HFFc6 (cell line): ENCODE measurements at regions not wholly inside any gene's neighbourhood (a gene's known extent, or its start where the extent isn't known, plus 50 kb on each side); places are given as distances from the start of the nearest gene placed in this dataset.

Experiments
- DNase-seq: peaks from one replicate; pipeline ENCODE4 v3.0.0-alpha.2; 2018
- H3K27ac Mint-ChIP-seq: 2 replicates; pipeline ENCODE4 v1.8.0; 2020; ENCODE audit warnings: mild to moderate bottlenecking, mixed read lengths
- H3K27me3 Mint-ChIP-seq: 2 replicates; pipeline ENCODE4 v1.8.0; 2021; ENCODE audit warnings: mild to moderate bottlenecking, moderate library complexity, mixed read lengths; ENCODE audit not compliant: insufficient read depth
- H3K36me3 Mint-ChIP-seq: 2 replicates; pipeline ENCODE4 v1.8.0; 2021; ENCODE audit warnings: low read depth, mixed read lengths
- H3K4me1 Mint-ChIP-seq: 2 replicates; pipeline ENCODE4 v1.8.0; 2020; ENCODE audit warnings: low read depth, mixed read lengths
- H3K4me3 Mint-ChIP-seq: 2 replicates; pipeline ENCODE4 v1.8.0; 2020; ENCODE audit warnings: mild to moderate bottlenecking, moderate library complexity, mixed read lengths
- H3K9me3 Mint-ChIP-seq: 2 replicates; pipeline ENCODE4 v1.8.0; 2020; ENCODE audit warnings: mild to moderate bottlenecking, mixed read lengths
- TF ChIP-seq, protein P1 (sequence below): fragments of 200-600 bp; sonication (generic); IDR thresholded peaks from 2 replicates; pipeline ENCODE4 v1.5.0; 2021; ENCODE audit warnings: antibody characterized with exemption, mild to moderate bottlenecking

DNA sequence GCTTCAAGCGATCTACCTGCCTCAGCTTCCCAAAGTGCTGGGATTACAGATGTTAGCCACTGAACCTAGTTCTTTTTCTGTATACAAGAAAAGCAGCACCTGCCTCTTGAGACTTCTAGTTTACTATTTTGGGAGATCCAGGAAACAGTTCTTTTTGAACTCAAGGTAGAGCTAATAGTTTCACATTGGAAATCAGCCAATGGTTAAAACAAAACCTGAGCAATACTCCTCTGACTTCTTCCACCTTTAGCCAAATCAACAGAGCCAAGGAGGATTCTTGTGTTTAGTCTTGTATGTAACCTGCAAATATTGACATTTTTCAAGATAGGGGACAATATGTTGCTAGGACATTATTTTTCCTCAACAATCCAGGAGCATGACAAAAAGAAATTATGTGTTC, 349.4 kb downstream of the SH3GL2 start:
- Mint-ChIP-seq H3K9me3 (no peaks in the 10 kb centered on the region; the same call in 1 of the 2 replicates), H3K36me3 (no peaks in the 10 kb centered on the region), H3K4me1 (no peaks in the 10 kb centered on the region), H3K27ac (no peak overlapping the region), H3K4me3 (no peak overlapping the region), H3K27me3 (no peaks in the 10 kb centered on the region; the same call in 1 of the 2 replicates)
- no peak for DNase-seq
- TF ChIP-seq, protein P1, sequence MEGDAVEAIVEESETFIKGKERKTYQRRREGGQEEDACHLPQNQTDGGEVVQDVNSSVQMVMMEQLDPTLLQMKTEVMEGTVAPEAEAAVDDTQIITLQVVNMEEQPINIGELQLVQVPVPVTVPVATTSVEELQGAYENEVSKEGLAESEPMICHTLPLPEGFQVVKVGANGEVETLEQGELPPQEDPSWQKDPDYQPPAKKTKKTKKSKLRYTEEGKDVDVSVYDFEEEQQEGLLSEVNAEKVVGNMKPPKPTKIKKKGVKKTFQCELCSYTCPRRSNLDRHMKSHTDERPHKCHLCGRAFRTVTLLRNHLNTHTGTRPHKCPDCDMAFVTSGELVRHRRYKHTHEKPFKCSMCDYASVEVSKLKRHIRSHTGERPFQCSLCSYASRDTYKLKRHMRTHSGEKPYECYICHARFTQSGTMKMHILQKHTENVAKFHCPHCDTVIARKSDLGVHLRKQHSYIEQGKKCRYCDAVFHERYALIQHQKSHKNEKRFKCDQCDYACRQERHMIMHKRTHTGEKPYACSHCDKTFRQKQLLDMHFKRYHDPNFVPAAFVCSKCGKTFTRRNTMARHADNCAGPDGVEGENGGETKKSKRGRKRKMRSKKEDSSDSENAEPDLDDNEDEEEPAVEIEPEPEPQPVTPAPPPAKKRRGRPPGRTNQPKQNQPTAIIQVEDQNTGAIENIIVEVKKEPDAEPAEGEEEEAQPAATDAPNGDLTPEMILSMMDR: no peak

DNA sequence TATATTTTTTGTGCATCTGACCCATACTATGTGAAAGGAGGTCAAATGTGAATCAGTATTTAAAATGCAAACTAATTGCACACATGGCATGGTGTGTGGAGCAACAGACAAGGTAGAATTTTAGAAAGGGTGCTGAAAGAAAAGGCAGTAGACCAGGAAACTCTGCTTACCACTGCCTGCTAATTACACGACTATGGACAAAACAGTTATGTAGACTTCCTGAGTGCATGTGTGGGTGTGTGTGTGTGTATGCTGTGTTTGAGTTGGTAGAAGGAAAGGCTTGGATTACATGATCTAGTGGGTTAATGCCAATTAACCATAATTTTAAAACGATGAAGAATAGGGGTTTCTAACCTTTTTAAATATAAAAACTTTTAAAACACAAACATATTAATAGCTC, 349.9 kb downstream of the SH3GL2 start:
- Mint-ChIP-seq H3K4me1 (no peaks in the 10 kb centered on the region), H3K4me3 (no peak overlapping the region), H3K9me3 (no peaks in the 10 kb centered on the region; the same call in 1 of the 2 replicates), H3K27me3 (no peaks in the 10 kb centered on the region; the same call in 1 of the 2 replicates), H3K27ac (no peak overlapping the region), H3K36me3 (no peaks in the 10 kb centered on the region)
- no peak for DNase-seq
- TF ChIP-seq, protein P1: no peak

DNA sequence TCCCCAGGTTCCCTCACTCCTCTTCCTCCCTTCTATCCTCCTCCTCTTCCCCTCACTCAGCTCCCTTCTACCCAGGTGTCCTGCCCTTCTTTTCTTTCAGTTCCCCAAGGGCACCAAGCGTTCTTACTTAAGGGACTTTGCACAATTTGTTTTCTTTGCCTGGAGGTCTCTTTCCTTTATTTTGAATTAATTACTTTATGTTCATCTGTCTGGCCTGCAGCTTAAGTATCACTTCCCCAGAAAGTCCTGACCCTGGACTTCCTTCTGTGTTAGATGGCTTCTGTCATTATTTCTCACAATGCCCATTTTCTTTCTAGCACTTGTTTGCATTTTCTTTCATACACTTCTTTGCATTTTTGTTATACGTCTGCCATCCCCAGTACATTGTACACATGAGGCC, 350.6 kb downstream of the SH3GL2 start:
- H3K36me3 Mint-ChIP-seq: no peaks in the 10 kb centered on the region
- no peaks in the 10 kb centered on the region for H3K4me1 Mint-ChIP-seq
- no peaks in the 10 kb centered on the region; the same call in 1 of the 2 replicates for H3K27me3 Mint-ChIP-seq
- no peak overlapping the region for H3K4me3 Mint-ChIP-seq
- DNase-seq: no peak
- no peak overlapping the region for H3K27ac Mint-ChIP-seq
- TF ChIP-seq, protein P1: no peak
- H3K9me3 Mint-ChIP-seq: no peaks in the 10 kb centered on the region; the same call in 1 of the 2 replicates

DNA sequence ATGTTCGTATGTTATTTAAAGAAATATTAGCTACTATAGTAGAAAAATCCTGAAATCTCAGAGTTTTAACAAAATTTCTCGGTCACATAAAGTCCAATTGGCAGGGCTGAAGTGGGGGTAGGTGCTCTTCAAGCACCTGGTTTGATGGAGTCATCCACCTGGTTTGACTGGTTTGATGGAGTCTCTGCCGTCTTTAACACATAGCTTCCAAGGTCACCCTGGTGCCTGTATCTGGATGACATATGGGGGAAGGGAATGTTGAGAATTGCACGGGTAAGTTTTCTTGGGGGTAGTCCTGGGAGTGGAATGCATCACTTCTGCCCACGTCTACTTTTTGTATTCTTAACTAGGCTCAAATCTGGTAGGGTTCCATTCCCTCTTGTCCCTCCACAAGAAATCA, 351.2 kb downstream of the SH3GL2 start:
- Mint-ChIP-seq H3K27ac (no peak overlapping the region), H3K4me3 (no peak overlapping the region), H3K9me3 (no peaks in the 10 kb centered on the region; the same call in 1 of the 2 replicates), H3K27me3 (no peaks in the 10 kb centered on the region; the same call in 1 of the 2 replicates), H3K36me3 (no peaks in the 10 kb centered on the region), H3K4me1 (no peaks in the 10 kb centered on the region)
- no peak for DNase-seq
- TF ChIP-seq, protein P1: no peak

DNA sequence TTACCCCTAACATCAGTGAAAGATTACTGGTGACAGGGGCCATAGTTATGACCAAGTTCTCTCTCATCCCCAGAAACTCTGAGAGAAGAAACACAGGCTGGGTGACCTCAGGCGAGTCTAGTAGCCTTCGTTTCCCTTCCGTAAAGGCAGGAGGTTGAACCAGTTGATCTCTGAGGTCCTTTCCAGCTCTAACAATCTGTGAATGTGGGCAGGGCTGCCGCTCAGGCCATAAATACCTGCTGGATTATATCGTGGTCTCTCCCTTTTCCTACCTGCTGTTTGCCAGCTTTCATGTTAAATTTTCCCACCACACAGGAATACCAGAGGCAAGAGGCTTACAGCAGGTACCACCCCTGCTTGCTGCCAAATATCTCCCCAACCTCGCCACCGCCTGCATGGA, 357.5 kb downstream of the SH3GL2 start:
- Mint-ChIP-seq H3K4me1 (no peaks in the 10 kb centered on the region), H3K9me3 (0 out of 2 replicates have a peak, but pooled peaks cover 3% of the 10 kb centered on the region), H3K36me3 (no peaks in the 10 kb centered on the region), H3K4me3 (no peak overlapping the region), H3K27me3 (no peaks in the 10 kb centered on the region), H3K27ac (no peak overlapping the region)
- TF ChIP-seq, protein P1: no peak
- DNase-seq: no peak
